ENCODE measurements at regions not wholly inside any gene's neighbourhood (a gene's known extent, or its start where the extent isn't known, plus 50 kb on each side); places are given as distances from the start of the nearest gene placed in this dataset.
A peak's percentile ranks its signal among the peaks of the same experiment; 100 is the strongest.

DNA sequence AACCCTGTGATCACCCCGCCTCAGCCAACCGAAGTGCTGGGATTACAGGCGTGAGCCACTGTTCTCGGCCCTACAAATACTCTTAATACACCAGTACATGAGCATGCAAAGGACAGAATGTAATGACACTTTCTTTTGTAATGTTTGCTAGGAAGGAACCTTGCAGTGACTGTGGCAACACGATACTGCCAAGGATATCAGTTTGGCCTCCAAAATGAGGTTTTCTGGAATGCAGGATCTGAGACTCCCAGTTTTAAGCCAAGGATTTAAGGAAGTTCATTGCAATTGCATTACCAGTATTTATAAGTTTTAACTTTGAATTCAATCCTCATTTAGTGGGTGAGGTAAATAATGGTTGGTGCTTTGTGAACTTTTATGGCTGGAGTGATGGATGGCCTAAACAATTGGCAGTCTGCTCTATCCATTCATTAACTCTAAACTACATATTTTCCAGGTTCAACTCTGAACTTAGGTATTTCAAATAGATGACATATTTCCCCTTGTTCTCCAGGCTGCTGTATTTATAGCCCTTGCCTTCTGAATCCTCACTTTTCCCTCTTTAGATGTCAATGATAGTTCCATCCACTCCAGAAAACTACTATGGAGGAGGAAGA, 330.3 kb downstream of the C11orf87 start:
- H3K36me3 ChIP-seq (ENCODE audit: control insufficient read depth in 3 of 3, insufficient read depth in 2 of 3, low read depth in 1 of 3, low read length in 3 of 3): no peaks in the 10 kb centered on the region
- no peaks in the 10 kb centered on the region for H3K27me3 ChIP-seq (ENCODE audit: control insufficient read depth in 3 of 3, insufficient read depth in 3 of 3, low read length in 3 of 3)
- H3K4me3 ChIP-seq (ENCODE audit: low read depth in 1 of 3, low read length in 3 of 3): no peak overlapping the region
- H3K9me3 ChIP-seq (ENCODE audit: control insufficient read depth in 2 of 2, insufficient read depth in 1 of 2, low read depth in 1 of 2, low read length in 1 of 2): no peaks in the 10 kb centered on the region
- 83 to 87% (median 87%) methylated on average over 5 of the region's 5 CpGs for WGBS, 3 donors
- no peak for FAIRE-seq
- H3K27ac ChIP-seq (ENCODE audit: low read depth in 1 of 3, low read length in 2 of 3): no peak overlapping the region
- DNase-seq: no peak
- no peaks in the 10 kb centered on the region for H3K4me1 ChIP-seq (ENCODE audit: control insufficient read depth in 3 of 3, insufficient read depth in 2 of 3, low read depth in 1 of 3, low read length in 2 of 3)

GRCh38 chr11:109756521-109756920, 334.5 kb downstream of the C11orf87 start:
- Histone ChIP-seq H3K4me3 (ENCODE audit: low read depth in 1 of 3, low read length in 3 of 3) (no peak overlapping the region), H3K4me1 (ENCODE audit: control insufficient read depth in 3 of 3, insufficient read depth in 2 of 3, low read depth in 1 of 3, low read length in 2 of 3) (no peaks in the 10 kb centered on the region), H3K36me3 (ENCODE audit: control insufficient read depth in 3 of 3, insufficient read depth in 2 of 3, low read depth in 1 of 3, low read length in 3 of 3) (no peaks in the 10 kb centered on the region), H3K27ac (ENCODE audit: low read depth in 1 of 3, low read length in 2 of 3) (no peak overlapping the region), H3K9me3 (ENCODE audit: control insufficient read depth in 2 of 2, insufficient read depth in 1 of 2, low read depth in 1 of 2, low read length in 1 of 2) (no peaks in the 10 kb centered on the region), H3K27me3 (ENCODE audit: control insufficient read depth in 3 of 3, insufficient read depth in 3 of 3, low read length in 3 of 3) (no peaks in the 10 kb centered on the region)
- no peak for DNase-seq
- no peak for FAIRE-seq
- WGBS, 3 donors: 93 to 94% (median 93%) methylated on average over 1 of the region's 1 CpG

DNA sequence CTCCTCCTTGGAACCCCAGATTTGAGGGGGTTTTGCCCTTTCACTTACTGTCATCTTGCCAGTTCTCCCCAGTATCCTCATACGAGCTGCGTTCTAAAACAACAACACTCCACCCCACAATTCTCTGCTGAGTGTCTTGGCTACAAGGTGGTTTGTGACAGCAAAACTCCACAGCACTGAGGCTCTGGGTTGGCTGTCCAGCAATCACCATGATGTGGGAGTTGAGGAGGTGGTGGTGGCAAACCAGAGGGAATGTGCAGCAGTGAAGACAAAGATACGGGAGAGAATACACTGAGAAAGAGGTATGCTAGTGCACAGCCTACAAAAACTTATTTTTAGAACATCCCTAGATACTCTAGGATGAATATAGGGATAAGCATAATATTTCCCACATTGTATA, 335.0 kb downstream of the C11orf87 start:
- 83 to 90% (median 87%) methylated on average over 3 of the region's 3 CpGs for WGBS, 3 donors
- Histone ChIP-seq H3K27me3 (ENCODE audit: control insufficient read depth in 3 of 3, insufficient read depth in 3 of 3, low read length in 3 of 3) (no peaks in the 10 kb centered on the region), H3K4me3 (ENCODE audit: low read depth in 1 of 3, low read length in 3 of 3) (no peak overlapping the region), H3K27ac (ENCODE audit: low read depth in 1 of 3, low read length in 2 of 3) (no peak overlapping the region), H3K36me3 (ENCODE audit: control insufficient read depth in 3 of 3, insufficient read depth in 2 of 3, low read depth in 1 of 3, low read length in 3 of 3) (no peaks in the 10 kb centered on the region), H3K4me1 (ENCODE audit: control insufficient read depth in 3 of 3, insufficient read depth in 2 of 3, low read depth in 1 of 3, low read length in 2 of 3) (no peaks in the 10 kb centered on the region), H3K9me3 (ENCODE audit: control insufficient read depth in 2 of 2, insufficient read depth in 1 of 2, low read depth in 1 of 2, low read length in 1 of 2) (no peaks in the 10 kb centered on the region)
- DNase-seq: no peak
- FAIRE-seq: no peak

GRCh38 chr11:109762546-109762945, 330.6 kb upstream of the ZC3H12C start:
- Histone ChIP-seq H3K4me1 (ENCODE audit: control insufficient read depth in 3 of 3, insufficient read depth in 2 of 3, low read depth in 1 of 3, low read length in 2 of 3) (no peaks in the 10 kb centered on the region), H3K27ac (ENCODE audit: low read depth in 1 of 3, low read length in 2 of 3) (no peak overlapping the region), H3K36me3 (ENCODE audit: control insufficient read depth in 3 of 3, insufficient read depth in 2 of 3, low read depth in 1 of 3, low read length in 3 of 3) (no peaks in the 10 kb centered on the region), H3K9me3 (ENCODE audit: control insufficient read depth in 2 of 2, insufficient read depth in 1 of 2, low read depth in 1 of 2, low read length in 1 of 2) (no peaks in the 10 kb centered on the region), H3K27me3 (ENCODE audit: control insufficient read depth in 3 of 3, insufficient read depth in 3 of 3, low read length in 3 of 3) (no peaks in the 10 kb centered on the region), H3K4me3 (ENCODE audit: low read depth in 1 of 3, low read length in 3 of 3) (no peak overlapping the region)
- no peak for FAIRE-seq
- no peak for DNase-seq
- WGBS, 3 donors: 77 to 85% (median 77%) methylated on average over 3 of the region's 3 CpGs

DNA sequence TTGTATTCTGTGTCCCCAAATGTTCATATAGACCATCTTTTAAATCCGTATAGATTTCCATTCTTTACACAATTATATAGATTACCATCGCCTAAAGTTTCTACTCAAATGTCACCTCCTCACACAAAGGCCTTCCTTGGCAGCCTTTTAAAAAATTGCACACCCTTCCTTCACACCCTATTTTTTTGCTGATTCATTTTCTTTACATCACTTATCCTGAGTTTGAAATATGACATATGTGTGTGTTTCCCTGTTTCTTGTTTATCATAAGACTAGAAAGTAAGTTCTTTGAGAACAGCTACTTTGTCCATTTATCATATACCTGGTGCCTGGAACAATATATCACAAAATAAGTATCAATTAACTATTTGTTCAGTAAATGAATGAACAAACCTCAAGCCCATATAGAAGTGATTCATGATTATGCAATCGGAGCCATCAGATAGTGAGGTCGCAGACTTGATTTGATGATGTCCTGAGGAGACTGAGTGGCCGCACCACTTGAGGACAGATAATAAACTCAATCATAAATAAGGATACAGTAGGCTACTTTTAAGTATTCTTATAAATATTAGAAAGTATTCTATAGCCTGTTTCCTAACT, 327.4 kb upstream of the ZC3H12C start:
- H3K27me3 ChIP-seq (ENCODE audit: control insufficient read depth in 3 of 3, insufficient read depth in 3 of 3, low read length in 3 of 3): no peaks in the 10 kb centered on the region
- H3K27ac ChIP-seq (ENCODE audit: low read depth in 1 of 3, low read length in 2 of 3): no peak overlapping the region
- H3K4me1 ChIP-seq (ENCODE audit: control insufficient read depth in 3 of 3, insufficient read depth in 2 of 3, low read depth in 1 of 3, low read length in 2 of 3): no peaks in the 10 kb centered on the region
- WGBS, 3 donors: 79 to 88% (median 86%) methylated on average over 5 of the region's 5 CpGs
- H3K36me3 ChIP-seq (ENCODE audit: control insufficient read depth in 3 of 3, insufficient read depth in 2 of 3, low read depth in 1 of 3, low read length in 3 of 3): no peaks in the 10 kb centered on the region
- no peaks in the 10 kb centered on the region for H3K9me3 ChIP-seq (ENCODE audit: control insufficient read depth in 2 of 2, insufficient read depth in 1 of 2, low read depth in 1 of 2, low read length in 1 of 2)
- no peak for DNase-seq
- H3K4me3 ChIP-seq (ENCODE audit: low read depth in 1 of 3, low read length in 3 of 3): no peak overlapping the region
- no peak for FAIRE-seq

- no peaks in the 10 kb centered on the region for H3K9me3 ChIP-seq (ENCODE audit: control insufficient read depth in 2 of 2, insufficient read depth in 1 of 2, low read depth in 1 of 2, low read length in 1 of 2)
- no peak overlapping the region for H3K4me3 ChIP-seq (ENCODE audit: low read depth in 1 of 3, low read length in 3 of 3)
- no peak overlapping the region for H3K27ac ChIP-seq (ENCODE audit: low read depth in 1 of 3, low read length in 2 of 3)
- H3K27me3 ChIP-seq (ENCODE audit: control insufficient read depth in 3 of 3, insufficient read depth in 3 of 3, low read length in 3 of 3): no peaks in the 10 kb centered on the region
- no peaks in the 10 kb centered on the region for H3K4me1 ChIP-seq (ENCODE audit: control insufficient read depth in 3 of 3, insufficient read depth in 2 of 3, low read depth in 1 of 3, low read length in 2 of 3)
- no peaks in the 10 kb centered on the region for H3K36me3 ChIP-seq (ENCODE audit: control insufficient read depth in 3 of 3, insufficient read depth in 2 of 3, low read depth in 1 of 3, low read length in 3 of 3)
- FAIRE-seq (no peak), DNase-seq (no peak)
- 71 to 81% (median 72%) methylated on average over 4 of the region's 4 CpGs for WGBS, 3 donors
These were observed 323.3 kb upstream of the ZC3H12C start for GRCh38 chr11:109769858-109770257.

- FAIRE-seq: no peak
- no peaks in the 10 kb centered on the region for H3K36me3 ChIP-seq (ENCODE audit: control insufficient read depth in 3 of 3, insufficient read depth in 2 of 3, low read depth in 1 of 3, low read length in 3 of 3)
- H3K4me1 ChIP-seq (ENCODE audit: control insufficient read depth in 3 of 3, insufficient read depth in 2 of 3, low read depth in 1 of 3, low read length in 2 of 3): no peaks in the 10 kb centered on the region
- no peak overlapping the region for H3K27ac ChIP-seq (ENCODE audit: low read depth in 1 of 3, low read length in 2 of 3)
- no peaks in the 10 kb centered on the region for H3K27me3 ChIP-seq (ENCODE audit: control insufficient read depth in 3 of 3, insufficient read depth in 3 of 3, low read length in 3 of 3)
- no peaks in the 10 kb centered on the region for H3K9me3 ChIP-seq (ENCODE audit: control insufficient read depth in 2 of 2, insufficient read depth in 1 of 2, low read depth in 1 of 2, low read length in 1 of 2)
- no peak overlapping the region for H3K4me3 ChIP-seq (ENCODE audit: low read depth in 1 of 3, low read length in 3 of 3)
- no peak for DNase-seq
These were observed 322.9 kb upstream of the ZC3H12C start for GRCh38 chr11:109770323-109770722.

GRCh38 chr11:109772892-109773291, 320.3 kb upstream of the ZC3H12C start:
- no peak for FAIRE-seq
- WGBS, 3 donors: 68 to 79% (median 79%) methylated on average over 1 of the region's 1 CpG
- no peak overlapping the region for H3K27ac ChIP-seq (ENCODE audit: low read depth in 1 of 3, low read length in 2 of 3)

GRCh38 chr11:109775686-109776085, 317.5 kb upstream of the ZC3H12C start:
- 76 to 82% (median 81%) methylated on average over 2 of the region's 2 CpGs for WGBS, 3 donors
- Histone ChIP-seq H3K36me3 (ENCODE audit: control insufficient read depth in 3 of 3, insufficient read depth in 2 of 3, low read depth in 1 of 3, low read length in 3 of 3) (no peaks in the 10 kb centered on the region), H3K27ac (ENCODE audit: low read depth in 1 of 3, low read length in 2 of 3) (no peak overlapping the region), H3K4me3 (ENCODE audit: low read depth in 1 of 3, low read length in 3 of 3) (no peak overlapping the region), H3K27me3 (ENCODE audit: control insufficient read depth in 3 of 3, insufficient read depth in 3 of 3, low read length in 3 of 3) (no peaks in the 10 kb centered on the region), H3K9me3 (ENCODE audit: control insufficient read depth in 2 of 2, insufficient read depth in 1 of 2, low read depth in 1 of 2, low read length in 1 of 2) (no peaks in the 10 kb centered on the region), H3K4me1 (ENCODE audit: control insufficient read depth in 3 of 3, insufficient read depth in 2 of 3, low read depth in 1 of 3, low read length in 2 of 3) (no peaks in the 10 kb centered on the region)
- no peak for DNase-seq
- FAIRE-seq: no peak

More at GRCh38 chr11:109772892-109773291, 320.3 kb upstream of the ZC3H12C start:
- Histone ChIP-seq H3K36me3 (ENCODE audit: control insufficient read depth in 3 of 3, insufficient read depth in 2 of 3, low read depth in 1 of 3, low read length in 3 of 3) (no peaks in the 10 kb centered on the region), H3K27me3 (ENCODE audit: control insufficient read depth in 3 of 3, insufficient read depth in 3 of 3, low read length in 3 of 3) (no peaks in the 10 kb centered on the region), H3K4me1 (ENCODE audit: control insufficient read depth in 3 of 3, insufficient read depth in 2 of 3, low read depth in 1 of 3, low read length in 2 of 3) (no peaks in the 10 kb centered on the region), H3K9me3 (ENCODE audit: control insufficient read depth in 2 of 2, insufficient read depth in 1 of 2, low read depth in 1 of 2, low read length in 1 of 2) (no peaks in the 10 kb centered on the region), H3K4me3 (ENCODE audit: low read depth in 1 of 3, low read length in 3 of 3) (no peak overlapping the region)
- peak in 1 of 2 donors; percentile 3 for DNase-seq
